Left lung (tissue), 4 donors: ENCODE measurements at regions not wholly inside any gene's neighbourhood (a gene's known extent, or its start where the extent isn't known, plus 50 kb on each side); places are given as distances from the start of the nearest gene placed in this dataset.

ENCODE experiments used
- ATAC-seq: fragments of 200-7000 bp; cut with Tn5 transposase; one replicate; pipeline ENCODE4 v1.9.1; 2020; ENCODE audit warnings: moderate library complexity
- DNase-seq, 4 donors: peaks; one replicate each; pipeline ENCODE4 v3.0.0-alpha.2; 2013 to 2020
- H3K27ac ChIP-seq, 2 donors: fragments of 200-600 bp; sonication (generic) in 1 of 2; one replicate each; pipeline versions ENCODE4 v1.5.0 to v1.8.0; 2020 to 2021
- H3K27me3 ChIP-seq, 2 donors: fragments of 200-600 bp; sonication (generic) in 1 of 2; one replicate each; pipeline versions ENCODE4 v1.5.0 to v1.8.0; 2020 to 2021
- H3K36me3 ChIP-seq, 2 donors: fragments of 200-600 bp; sonication (generic) in 1 of 2; one replicate each; pipeline versions ENCODE4 v1.5.0 to v1.8.0; 2020 to 2021
- H3K4me1 ChIP-seq, 2 donors: fragments of 200-600 bp; one replicate each; pipeline ENCODE4 v1.8.0; 2021
- H3K4me3 ChIP-seq, 2 donors: fragments of 200-600 bp; sonication (generic) in 1 of 2; one replicate each; pipeline versions ENCODE4 v1.5.0 to v1.8.0; 2020 to 2021; ENCODE audit warnings: mild to moderate bottlenecking in 1 of 2
- H3K9me3 ChIP-seq, 2 donors: fragments of 200-600 bp; sonication (generic) in 1 of 2; one replicate each; pipeline versions ENCODE4 v1.5.0 to v1.8.0; 2020 to 2021
- CTCF ChIP-seq, 2 donors: fragments of 200-600 bp; sonication (generic) in 1 of 2; IDR thresholded peaks; one replicate each; pipeline versions ENCODE4 v1.5.0 to v1.8.0; 2021; ENCODE audit warnings: antibody characterized with exemption in 2 of 2
- intact Hi-C, 2 donors: fragments of 100-400 bp; cut with DNase I; formaldehyde crosslinking; loops; one replicate each; pipeline versions ENCODE4 v1.11.2 to v1.14.2; 2022
- donor health status: DM: no; HTN: yes; CAD: no.
- donor health status: DM: no; HTN: no; CAD: no.

- ATAC-seq (peak; percentile 51), DNase-seq (peak in 3 of 4 donors; percentile 66 to 79 (median 79))
- H3K27me3 ChIP-seq = no peaks in the 10 kb centered on the region
- no peak for TF ChIP-seq CTCF (IDR thresholded peaks at IDR 0.05)
- peak overlapping the region; percentile 82 to 86 for H3K27ac ChIP-seq
- intact Hi-C loops = no loop called here
- no peak overlapping the region for H3K4me3 ChIP-seq
- no peaks in the 10 kb centered on the region for H3K36me3 ChIP-seq
- H3K9me3 ChIP-seq = no peaks in the 10 kb centered on the region
- H3K4me1 ChIP-seq = peaks cover 45 to 74% of the 10 kb centered on the region in 2 donors
Measured at GRCh38 chr20:50304923-50305635, 114.4 kb downstream of the CEBPB start.

- Histone ChIP-seq H3K4me1 (peaks cover 45 to 81% of the 10 kb centered on the region in 2 donors), H3K4me3 (no peak overlapping the region), H3K9me3 (no peaks in the 10 kb centered on the region), H3K27ac (peak overlapping the region; percentile 82 to 86), H3K27me3 (no peaks in the 10 kb centered on the region), H3K36me3 (no peaks in the 10 kb centered on the region)
- TF ChIP-seq CTCF (IDR thresholded peaks at IDR 0.05) = no peak
- DNase-seq (peak in 1 of 4 donors; percentile 63), ATAC-seq (peak; percentile 17)
- intact Hi-C loops = no loop called here
Measured at GRCh38 chr20:50305636-50306477, 115.2 kb downstream of the CEBPB start.

GRCh38 chr20:50306478-50307423, 116.1 kb downstream of the CEBPB start:
- peak overlapping the region; percentile 82 to 86 for H3K27ac ChIP-seq
- intact Hi-C loops = no loop called here
- ATAC-seq (no peak), DNase-seq (no peak)
- no peaks in the 10 kb centered on the region for H3K36me3 ChIP-seq
- no peak overlapping the region for H3K4me3 ChIP-seq
- no peak for TF ChIP-seq CTCF (IDR thresholded peaks at IDR 0.05)
- H3K9me3 ChIP-seq = no peaks in the 10 kb centered on the region
- H3K27me3 ChIP-seq = no peaks in the 10 kb centered on the region
- peaks cover 48 to 90% of the 10 kb centered on the region in 2 donors for H3K4me1 ChIP-seq

GRCh38 chr20:50308166-50308512, 117.5 kb downstream of the CEBPB start:
- intact Hi-C loops = no loop called here
- Histone ChIP-seq H3K36me3 (no peaks in the 10 kb centered on the region), H3K4me1 (peaks cover 59 to 96% of the 10 kb centered on the region in 2 donors), H3K9me3 (no peaks in the 10 kb centered on the region), H3K27ac (peak overlapping the region; percentile 86 to 87), H3K27me3 (no peaks in the 10 kb centered on the region), H3K4me3 (no peak overlapping the region)
- DNase-seq (no peak), ATAC-seq (no peak)
- no peak for TF ChIP-seq CTCF (IDR thresholded peaks at IDR 0.05)
